Esophagus squamous epithelium (tissue), 4 donors: ENCODE measurements at regions not wholly inside any gene's neighbourhood (a gene's known extent, or its start where the extent isn't known, plus 50 kb on each side); places are given as distances from the start of the nearest gene placed in this dataset.

ENCODE experiments used
- POLR2A ChIP-seq, 4 donors: fragments of 450-650 bp; IDR thresholded peaks; one replicate each; pipeline ENCODE4 v1.6.1; 2017; ENCODE audit warnings: antibody characterized with exemption in 4 of 4, mild to moderate bottlenecking in 4 of 4, moderate library complexity in 3 of 4
- TF ChIP-seq, protein P1 (sequence below), 6 experiments: fragments of 450-650 bp in 4 of 6; fragments of 200-600 bp in 2 of 6; sonication (generic) in 2 of 6; IDR thresholded peaks; one replicate each; pipeline ENCODE4 v1.5.1; 2016 to 2019; ENCODE audit warnings: antibody characterized with exemption in 6 of 6, mild to moderate bottlenecking in 4 of 6, moderate library complexity in 4 of 6

- TF ChIP-seq, protein P1, sequence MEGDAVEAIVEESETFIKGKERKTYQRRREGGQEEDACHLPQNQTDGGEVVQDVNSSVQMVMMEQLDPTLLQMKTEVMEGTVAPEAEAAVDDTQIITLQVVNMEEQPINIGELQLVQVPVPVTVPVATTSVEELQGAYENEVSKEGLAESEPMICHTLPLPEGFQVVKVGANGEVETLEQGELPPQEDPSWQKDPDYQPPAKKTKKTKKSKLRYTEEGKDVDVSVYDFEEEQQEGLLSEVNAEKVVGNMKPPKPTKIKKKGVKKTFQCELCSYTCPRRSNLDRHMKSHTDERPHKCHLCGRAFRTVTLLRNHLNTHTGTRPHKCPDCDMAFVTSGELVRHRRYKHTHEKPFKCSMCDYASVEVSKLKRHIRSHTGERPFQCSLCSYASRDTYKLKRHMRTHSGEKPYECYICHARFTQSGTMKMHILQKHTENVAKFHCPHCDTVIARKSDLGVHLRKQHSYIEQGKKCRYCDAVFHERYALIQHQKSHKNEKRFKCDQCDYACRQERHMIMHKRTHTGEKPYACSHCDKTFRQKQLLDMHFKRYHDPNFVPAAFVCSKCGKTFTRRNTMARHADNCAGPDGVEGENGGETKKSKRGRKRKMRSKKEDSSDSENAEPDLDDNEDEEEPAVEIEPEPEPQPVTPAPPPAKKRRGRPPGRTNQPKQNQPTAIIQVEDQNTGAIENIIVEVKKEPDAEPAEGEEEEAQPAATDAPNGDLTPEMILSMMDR (IDR thresholded peaks at IDR 0.05) = no peak
- no peak for TF ChIP-seq POLR2A (IDR thresholded peaks at IDR 0.05)
These were observed 440.3 kb upstream of the B3GALT2 start for GRCh38 chr1:193626695-193627094.
